GM21717 (cell line): ENCODE measurements at regions not wholly inside any gene's neighbourhood (a gene's known extent, or its start where the extent isn't known, plus 50 kb on each side); places are given as distances from the start of the nearest gene placed in this dataset.
"Not testable (repeated sequence)": the region's sequence is repeated elsewhere in the genome, so short reads cannot be mapped to it uniquely, and the experiment has no call there.

Source experiments
- ATAC-seq: cut with Tn5 transposase; IDR thresholded peaks from one replicate; pipeline ENCODE4 v1.9.1; 2021; ENCODE audit warnings: mild to moderate bottlenecking, moderate library complexity; ENCODE audit not compliant: unreplicated experiment

- ATAC-seq: no peak
These were observed 351.4 kb upstream of the NPVF start for GRCh38 chr7:25579778-25580075.

- ATAC-seq: no peak
These were observed 351.9 kb upstream of the NPVF start for GRCh38 chr7:25580141-25580540.

- no peak for ATAC-seq
These were observed 355.3 kb upstream of the NPVF start for GRCh38 chr7:25583621-25584020.

- no peak for ATAC-seq
These were observed 356.0 kb upstream of the NPVF start for GRCh38 chr7:25584112-25584938.

GRCh38 chr7:25586513-25586912 is 358.2 kb upstream of the NPVF start:
- ATAC-seq: no peak

GRCh38 chr7:25594122-25594521 is 365.8 kb upstream of the NPVF start:
- no peak for ATAC-seq

- no peak for ATAC-seq
These were observed 366.4 kb upstream of the NPVF start for GRCh38 chr7:25594728-25595127.

GRCh38 chr7:25595996-25596395 is 367.7 kb upstream of the NPVF start:
- ATAC-seq: no peak

GRCh38 chr7:25596443-25596842 is 368.2 kb upstream of the NPVF start:
- ATAC-seq: no peak

- no peak for ATAC-seq
These were observed 369.7 kb upstream of the NPVF start for GRCh38 chr7:25597946-25598345.

GRCh38 chr7:25598765-25599164 is 370.5 kb upstream of the NPVF start:
- ATAC-seq: no peak

- no peak for ATAC-seq
These were observed 372.1 kb upstream of the NPVF start for GRCh38 chr7:25600262-25600920.

- not testable (repeated sequence) for ATAC-seq
These were observed 374.6 kb upstream of the NPVF start for GRCh38 chr7:25602730-25603426.

GRCh38 chr7:25603427-25603740 is 375.1 kb upstream of the NPVF start:
- ATAC-seq: not testable (repeated sequence)

- ATAC-seq: no peak
These were observed 382.9 kb upstream of the NPVF start for GRCh38 chr7:25611196-25611595.

- no peak for ATAC-seq
These were observed 385.6 kb upstream of the NPVF start for GRCh38 chr7:25613912-25614311.

GRCh38 chr7:25614415-25614814 is 386.1 kb upstream of the NPVF start:
- no peak for ATAC-seq

GRCh38 chr7:25615003-25615402 is 386.7 kb upstream of the NPVF start:
- no peak for ATAC-seq

GRCh38 chr7:25615593-25615992 is 387.3 kb upstream of the NPVF start:
- no peak for ATAC-seq

GRCh38 chr7:25617214-25617613 is 388.9 kb upstream of the NPVF start:
- ATAC-seq: no peak

GRCh38 chr7:25617673-25618072 is 389.4 kb upstream of the NPVF start:
- ATAC-seq: no peak

- no peak for ATAC-seq
These were observed 391.1 kb upstream of the NPVF start for GRCh38 chr7:25619381-25619780.
